HPDE6-E6E7 (cell line): ENCODE measurements at regions not wholly inside any gene's neighbourhood (a gene's known extent, or its start where the extent isn't known, plus 50 kb on each side); places are given as distances from the start of the nearest gene placed in this dataset.
"Not testable (repeated sequence)": the region's sequence is repeated elsewhere in the genome, so short reads cannot be mapped to it uniquely, and the experiment has no call there.

Experiments
- DNase-seq: peaks from one replicate; pipeline ENCODE4 v3.0.0; 2011; ENCODE audit warnings: missing footprints; ENCODE audit errors: extremely low spot score

DNA sequence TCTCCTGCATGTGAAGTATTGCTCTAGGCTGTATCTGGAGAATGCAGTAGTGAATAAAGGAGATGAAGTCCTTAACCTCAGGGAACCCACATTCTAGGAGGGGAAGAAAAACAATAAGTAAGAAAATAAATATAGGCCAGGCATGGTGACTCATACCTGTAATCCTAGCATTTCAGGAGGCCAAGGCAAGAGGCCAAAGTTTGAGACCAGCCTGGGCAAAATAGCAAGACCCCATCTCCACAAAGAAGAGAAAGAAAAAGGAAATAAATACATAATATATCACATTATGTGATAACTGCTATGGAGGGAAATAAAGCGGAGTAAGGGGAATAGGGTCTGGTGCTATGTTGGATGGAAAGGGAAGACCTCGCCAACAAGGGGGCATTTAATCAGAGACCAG lies 94.0 kb downstream of the QRSL1 start:
- DNase-seq: not testable (repeated sequence)

- DNase-seq: not testable (repeated sequence)
These were observed 91.8 kb downstream of the QRSL1 start for GRCh38 chr6:106721189-106721588.
